ENCODE measurements at regions not wholly inside any gene's neighbourhood (a gene's known extent, or its start where the extent isn't known, plus 50 kb on each side); places are given as distances from the start of the nearest gene placed in this dataset.

DNA sequence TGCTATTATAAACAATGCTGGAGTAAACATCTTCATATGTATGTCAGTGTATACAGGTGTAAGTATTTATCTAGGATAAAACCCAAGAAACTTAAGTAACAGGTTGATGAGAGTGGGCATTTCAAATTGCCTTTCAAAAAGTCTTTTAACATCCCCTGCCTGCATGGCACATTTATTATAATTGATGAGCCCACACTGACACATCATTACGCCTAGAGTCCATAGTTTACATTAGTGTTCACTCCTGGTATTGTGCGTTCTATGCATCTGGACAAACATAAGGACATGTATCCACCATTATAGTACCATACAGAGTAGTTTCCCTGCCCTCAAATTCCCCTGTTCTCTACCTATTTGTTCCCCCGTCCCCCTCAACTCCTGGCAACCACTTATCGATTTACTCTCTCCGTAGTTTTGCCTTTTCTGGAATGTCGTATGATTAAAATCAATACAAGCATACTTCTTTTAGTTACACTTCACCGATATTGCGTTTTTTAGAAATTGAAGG, 53.7 kb downstream of the NACA2 start:
- ChIA-PET POLR2A (no interaction called here), CTCF (no interaction called here)
- H3K4me1 Mint-ChIP-seq: no peaks in the 10 kb centered on the region
- H3K9me3 Mint-ChIP-seq: peaks cover 24% of the 10 kb centered on the region
- TF ChIP-seq GTF2I (CRISPR knock-in tag; conservative IDR thresholded peaks at IDR 0.05) (no peak), ZNF317 (CRISPR knock-in tag; IDR thresholded peaks at IDR 0.05; ENCODE audit: borderline replicate concordance, low read depth) (no peak), ZNF423 (CRISPR knock-in tag; IDR thresholded peaks at IDR 0.05) (no peak), NR1H2 (CRISPR knock-in tag; IDR thresholded peaks at IDR 0.05) (no peak), OVOL2 (CRISPR knock-in tag; IDR thresholded peaks at IDR 0.05; ENCODE audit: borderline replicate concordance) (no peak), HMGA2 (CRISPR knock-in tag; IDR thresholded peaks at IDR 0.05) (no peak), CBFB (CRISPR knock-in tag; IDR thresholded peaks at IDR 0.05; ENCODE audit: low read depth) (no peak), FOXP1 (CRISPR knock-in tag; IDR thresholded peaks at IDR 0.05; ENCODE audit: borderline replicate concordance) (no peak), JUN (CRISPR knock-in tag; IDR thresholded peaks at IDR 0.05) (no peak)
- TF ChIP-seq, protein P1, sequence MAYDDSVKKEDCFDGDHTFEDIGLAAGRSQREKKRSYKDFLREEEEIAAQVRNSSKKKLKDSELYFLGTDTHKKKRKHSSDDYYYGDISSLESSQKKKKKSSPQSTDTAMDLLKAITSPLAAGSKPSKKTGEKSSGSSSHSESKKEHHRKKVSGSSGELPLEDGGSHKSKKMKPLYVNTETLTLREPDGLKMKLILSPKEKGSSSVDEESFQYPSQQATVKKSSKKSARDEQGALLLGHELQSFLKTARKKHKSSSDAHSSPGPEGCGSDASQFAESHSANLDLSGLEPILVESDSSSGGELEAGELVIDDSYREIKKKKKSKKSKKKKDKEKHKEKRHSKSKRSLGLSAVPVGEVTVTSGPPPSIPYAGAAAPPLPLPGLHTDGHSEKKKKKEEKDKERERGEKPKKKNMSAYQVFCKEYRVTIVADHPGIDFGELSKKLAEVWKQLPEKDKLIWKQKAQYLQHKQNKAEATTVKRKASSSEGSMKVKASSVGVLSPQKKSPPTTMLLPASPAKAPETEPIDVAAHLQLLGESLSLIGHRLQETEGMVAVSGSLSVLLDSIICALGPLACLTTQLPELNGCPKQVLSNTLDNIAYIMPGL (CRISPR knock-in tag; IDR thresholded peaks at IDR 0.05): no peak
- TF ChIP-seq, protein P2, sequence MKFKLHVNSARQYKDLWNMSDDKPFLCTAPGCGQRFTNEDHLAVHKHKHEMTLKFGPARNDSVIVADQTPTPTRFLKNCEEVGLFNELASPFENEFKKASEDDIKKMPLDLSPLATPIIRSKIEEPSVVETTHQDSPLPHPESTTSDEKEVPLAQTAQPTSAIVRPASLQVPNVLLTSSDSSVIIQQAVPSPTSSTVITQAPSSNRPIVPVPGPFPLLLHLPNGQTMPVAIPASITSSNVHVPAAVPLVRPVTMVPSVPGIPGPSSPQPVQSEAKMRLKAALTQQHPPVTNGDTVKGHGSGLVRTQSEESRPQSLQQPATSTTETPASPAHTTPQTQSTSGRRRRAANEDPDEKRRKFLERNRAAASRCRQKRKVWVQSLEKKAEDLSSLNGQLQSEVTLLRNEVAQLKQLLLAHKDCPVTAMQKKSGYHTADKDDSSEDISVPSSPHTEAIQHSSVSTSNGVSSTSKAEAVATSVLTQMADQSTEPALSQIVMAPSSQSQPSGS (CRISPR knock-in tag; IDR thresholded peaks at IDR 0.05; ENCODE audit: borderline replicate concordance, low read depth): no peak
- TF ChIP-seq, protein P3, sequence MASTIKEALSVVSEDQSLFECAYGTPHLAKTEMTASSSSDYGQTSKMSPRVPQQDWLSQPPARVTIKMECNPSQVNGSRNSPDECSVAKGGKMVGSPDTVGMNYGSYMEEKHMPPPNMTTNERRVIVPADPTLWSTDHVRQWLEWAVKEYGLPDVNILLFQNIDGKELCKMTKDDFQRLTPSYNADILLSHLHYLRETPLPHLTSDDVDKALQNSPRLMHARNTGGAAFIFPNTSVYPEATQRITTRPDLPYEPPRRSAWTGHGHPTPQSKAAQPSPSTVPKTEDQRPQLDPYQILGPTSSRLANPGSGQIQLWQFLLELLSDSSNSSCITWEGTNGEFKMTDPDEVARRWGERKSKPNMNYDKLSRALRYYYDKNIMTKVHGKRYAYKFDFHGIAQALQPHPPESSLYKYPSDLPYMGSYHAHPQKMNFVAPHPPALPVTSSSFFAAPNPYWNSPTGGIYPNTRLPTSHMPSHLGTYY (CRISPR knock-in tag; IDR thresholded peaks at IDR 0.05): no peak
- TF ChIP-seq, protein P4, sequence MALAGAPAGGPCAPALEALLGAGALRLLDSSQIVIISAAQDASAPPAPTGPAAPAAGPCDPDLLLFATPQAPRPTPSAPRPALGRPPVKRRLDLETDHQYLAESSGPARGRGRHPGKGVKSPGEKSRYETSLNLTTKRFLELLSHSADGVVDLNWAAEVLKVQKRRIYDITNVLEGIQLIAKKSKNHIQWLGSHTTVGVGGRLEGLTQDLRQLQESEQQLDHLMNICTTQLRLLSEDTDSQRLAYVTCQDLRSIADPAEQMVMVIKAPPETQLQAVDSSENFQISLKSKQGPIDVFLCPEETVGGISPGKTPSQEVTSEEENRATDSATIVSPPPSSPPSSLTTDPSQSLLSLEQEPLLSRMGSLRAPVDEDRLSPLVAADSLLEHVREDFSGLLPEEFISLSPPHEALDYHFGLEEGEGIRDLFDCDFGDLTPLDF (CRISPR knock-in tag; IDR thresholded peaks at IDR 0.05): no peak
- TF ChIP-seq, protein P5, sequence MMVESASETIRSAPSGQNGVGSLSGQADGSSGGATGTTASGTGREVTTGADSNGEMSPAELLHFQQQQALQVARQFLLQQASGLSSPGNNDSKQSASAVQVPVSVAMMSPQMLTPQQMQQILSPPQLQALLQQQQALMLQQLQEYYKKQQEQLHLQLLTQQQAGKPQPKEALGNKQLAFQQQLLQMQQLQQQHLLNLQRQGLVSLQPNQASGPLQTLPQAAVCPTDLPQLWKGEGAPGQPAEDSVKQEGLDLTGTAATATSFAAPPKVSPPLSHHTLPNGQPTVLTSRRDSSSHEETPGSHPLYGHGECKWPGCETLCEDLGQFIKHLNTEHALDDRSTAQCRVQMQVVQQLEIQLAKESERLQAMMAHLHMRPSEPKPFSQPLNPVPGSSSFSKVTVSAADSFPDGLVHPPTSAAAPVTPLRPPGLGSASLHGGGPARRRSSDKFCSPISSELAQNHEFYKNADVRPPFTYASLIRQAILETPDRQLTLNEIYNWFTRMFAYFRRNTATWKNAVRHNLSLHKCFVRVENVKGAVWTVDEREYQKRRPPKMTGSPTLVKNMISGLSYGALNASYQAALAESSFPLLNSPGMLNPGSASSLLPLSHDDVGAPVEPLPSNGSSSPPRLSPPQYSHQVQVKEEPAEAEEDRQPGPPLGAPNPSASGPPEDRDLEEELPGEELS (CRISPR knock-in tag; IDR thresholded peaks at IDR 0.05): no peak
- TF ChIP-seq, protein P6, sequence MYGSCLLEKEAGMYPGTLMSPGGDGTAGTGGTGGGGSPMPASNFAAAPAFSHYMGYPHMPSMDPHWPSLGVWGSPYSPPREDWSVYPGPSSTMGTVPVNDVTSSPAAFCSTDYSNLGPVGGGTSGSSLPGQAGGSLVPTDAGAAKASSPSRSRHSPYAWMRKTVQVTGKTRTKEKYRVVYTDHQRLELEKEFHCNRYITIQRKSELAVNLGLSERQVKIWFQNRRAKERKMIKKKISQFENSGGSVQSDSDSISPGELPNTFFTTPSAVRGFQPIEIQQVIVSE (CRISPR knock-in tag; IDR thresholded peaks at IDR 0.05; ENCODE audit: borderline replicate concordance): no peak
- TF ChIP-seq, protein P7, sequence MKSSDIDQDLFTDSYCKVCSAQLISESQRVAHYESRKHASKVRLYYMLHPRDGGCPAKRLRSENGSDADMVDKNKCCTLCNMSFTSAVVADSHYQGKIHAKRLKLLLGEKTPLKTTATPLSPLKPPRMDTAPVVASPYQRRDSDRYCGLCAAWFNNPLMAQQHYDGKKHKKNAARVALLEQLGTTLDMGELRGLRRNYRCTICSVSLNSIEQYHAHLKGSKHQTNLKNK (CRISPR knock-in tag; IDR thresholded peaks at IDR 0.05): no peak
- H3K27me3 Mint-ChIP-seq (ENCODE audit: low read depth): no peaks in the 10 kb centered on the region
- ATAC-seq: no peak
- H3K27ac Mint-ChIP-seq: no peak overlapping the region
- H3K36me3 Mint-ChIP-seq: no peaks in the 10 kb centered on the region; the same call in 1 of the 2 replicates
- H3K4me3 Mint-ChIP-seq: no peak overlapping the region
- DNase-seq (ENCODE audit: low spot score): no peak

DNA sequence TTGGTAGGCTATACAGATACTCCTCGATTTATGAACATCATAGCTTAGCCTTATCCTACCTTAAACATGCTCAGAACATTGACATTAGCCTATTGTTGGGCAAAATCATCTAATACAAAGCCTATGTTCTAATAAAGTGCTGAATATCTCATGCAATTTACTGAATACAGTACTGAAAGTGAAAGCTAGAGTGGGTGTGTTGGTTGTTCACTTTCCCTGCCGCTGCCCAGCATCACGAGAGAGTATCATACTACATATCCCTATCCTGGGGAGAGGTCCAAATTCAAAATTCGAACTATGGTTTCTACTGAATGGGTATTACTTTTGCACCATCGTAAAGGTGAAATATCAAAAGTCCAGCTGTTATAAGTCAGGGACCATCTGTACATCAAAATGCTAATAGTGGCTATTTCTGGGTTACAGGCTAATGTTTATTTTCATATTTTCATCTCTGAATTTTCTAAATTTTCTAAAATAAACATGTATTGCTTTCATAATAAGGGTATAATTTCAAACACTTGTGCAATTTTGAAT, 54.5 kb downstream of the NACA2 start:
- DNase-seq (ENCODE audit: low spot score) (no peak), ATAC-seq (no peak)
- Mint-ChIP-seq H3K4me1 (no peaks in the 10 kb centered on the region), H3K4me3 (no peak overlapping the region), H3K27ac (no peak overlapping the region), H3K36me3 (no peaks in the 10 kb centered on the region; the same call in 1 of the 2 replicates), H3K27me3 (ENCODE audit: low read depth) (no peaks in the 10 kb centered on the region), H3K9me3 (peaks cover 21% of the 10 kb centered on the region)
- CTCF ChIA-PET: no interaction called here
- POLR2A ChIA-PET: no interaction called here
- TF ChIP-seq CBFB (CRISPR knock-in tag; IDR thresholded peaks at IDR 0.05; ENCODE audit: low read depth) (no peak), EMX1 (CRISPR knock-in tag; IDR thresholded peaks at IDR 0.05) (no peak), ESRRA (CRISPR knock-in tag; IDR thresholded peaks at IDR 0.05; ENCODE audit: borderline replicate concordance) (no peak), SP1 (CRISPR knock-in tag; conservative IDR thresholded peaks at IDR 0.05) (no peak), NFE2L1 (CRISPR knock-in tag; IDR thresholded peaks at IDR 0.05) (no peak), ATF1 (CRISPR knock-in tag; IDR thresholded peaks at IDR 0.05) (no peak)
- TF ChIP-seq, protein P8, sequence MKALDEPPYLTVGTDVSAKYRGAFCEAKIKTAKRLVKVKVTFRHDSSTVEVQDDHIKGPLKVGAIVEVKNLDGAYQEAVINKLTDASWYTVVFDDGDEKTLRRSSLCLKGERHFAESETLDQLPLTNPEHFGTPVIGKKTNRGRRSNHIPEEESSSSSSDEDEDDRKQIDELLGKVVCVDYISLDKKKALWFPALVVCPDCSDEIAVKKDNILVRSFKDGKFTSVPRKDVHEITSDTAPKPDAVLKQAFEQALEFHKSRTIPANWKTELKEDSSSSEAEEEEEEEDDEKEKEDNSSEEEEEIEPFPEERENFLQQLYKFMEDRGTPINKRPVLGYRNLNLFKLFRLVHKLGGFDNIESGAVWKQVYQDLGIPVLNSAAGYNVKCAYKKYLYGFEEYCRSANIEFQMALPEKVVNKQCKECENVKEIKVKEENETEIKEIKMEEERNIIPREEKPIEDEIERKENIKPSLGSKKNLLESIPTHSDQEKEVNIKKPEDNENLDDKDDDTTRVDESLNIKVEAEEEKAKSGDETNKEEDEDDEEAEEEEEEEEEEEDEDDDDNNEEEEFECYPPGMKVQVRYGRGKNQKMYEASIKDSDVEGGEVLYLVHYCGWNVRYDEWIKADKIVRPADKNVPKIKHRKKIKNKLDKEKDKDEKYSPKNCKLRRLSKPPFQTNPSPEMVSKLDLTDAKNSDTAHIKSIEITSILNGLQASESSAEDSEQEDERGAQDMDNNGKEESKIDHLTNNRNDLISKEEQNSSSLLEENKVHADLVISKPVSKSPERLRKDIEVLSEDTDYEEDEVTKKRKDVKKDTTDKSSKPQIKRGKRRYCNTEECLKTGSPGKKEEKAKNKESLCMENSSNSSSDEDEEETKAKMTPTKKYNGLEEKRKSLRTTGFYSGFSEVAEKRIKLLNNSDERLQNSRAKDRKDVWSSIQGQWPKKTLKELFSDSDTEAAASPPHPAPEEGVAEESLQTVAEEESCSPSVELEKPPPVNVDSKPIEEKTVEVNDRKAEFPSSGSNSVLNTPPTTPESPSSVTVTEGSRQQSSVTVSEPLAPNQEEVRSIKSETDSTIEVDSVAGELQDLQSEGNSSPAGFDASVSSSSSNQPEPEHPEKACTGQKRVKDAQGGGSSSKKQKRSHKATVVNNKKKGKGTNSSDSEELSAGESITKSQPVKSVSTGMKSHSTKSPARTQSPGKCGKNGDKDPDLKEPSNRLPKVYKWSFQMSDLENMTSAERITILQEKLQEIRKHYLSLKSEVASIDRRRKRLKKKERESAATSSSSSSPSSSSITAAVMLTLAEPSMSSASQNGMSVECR (CRISPR knock-in tag; IDR thresholded peaks at IDR 0.05; ENCODE audit: borderline replicate concordance): no peak

All from WTC11 (cell line).